GM19372 (cell line): ENCODE measurements at regions not wholly inside any gene's neighbourhood (a gene's known extent, or its start where the extent isn't known, plus 50 kb on each side); places are given as distances from the start of the nearest gene placed in this dataset.
"Not testable (repeated sequence)": the region's sequence is repeated elsewhere in the genome, so short reads cannot be mapped to it uniquely, and the experiment has no call there.

ENCODE experiments used
- ATAC-seq: cut with Tn5 transposase; IDR thresholded peaks from one replicate; pipeline ENCODE4 v1.9.1; 2021; ENCODE audit warnings: mild to moderate bottlenecking, low read depth, moderate library complexity; ENCODE audit not compliant: unreplicated experiment

GRCh38 chr12:31828071-31828470, 99.2 kb upstream of the AMN1 start:
- ATAC-seq, result no peak

- no peak for ATAC-seq
Observed at GRCh38 chr12:31822761-31823160, 93.9 kb upstream of the AMN1 start.

- no peak for ATAC-seq
Observed at GRCh38 chr12:31821484-31821883, 92.7 kb upstream of the AMN1 start.

GRCh38 chr12:31820832-31821231, 92.0 kb upstream of the AMN1 start:
- ATAC-seq, result no peak

- no peak for ATAC-seq
Observed at GRCh38 chr12:31819427-31819826, 90.6 kb upstream of the AMN1 start.

GRCh38 chr12:31818623-31819268, 89.9 kb upstream of the AMN1 start:
- no peak for ATAC-seq

- no peak for ATAC-seq
Observed at GRCh38 chr12:31817120-31817519, 88.3 kb upstream of the AMN1 start.

GRCh38 chr12:31815096-31815495, 86.3 kb upstream of the AMN1 start:
- ATAC-seq, result no peak

- no peak for ATAC-seq
Observed at GRCh38 chr12:31813305-31813704, 84.5 kb upstream of the AMN1 start.

- no peak for ATAC-seq
Observed at GRCh38 chr12:31807773-31808097, 78.9 kb upstream of the AMN1 start.

- ATAC-seq, result peak; percentile 37
Observed at GRCh38 chr12:31807081-31807772, 78.4 kb upstream of the AMN1 start.

- ATAC-seq, result not testable (repeated sequence)
Observed at GRCh38 chr12:31805681-31806080, 76.9 kb upstream of the AMN1 start.

- not testable (repeated sequence) for ATAC-seq
Observed at GRCh38 chr12:31804707-31805106, 75.9 kb upstream of the AMN1 start.

GRCh38 chr12:31804185-31804504, 75.3 kb upstream of the AMN1 start:
- ATAC-seq, result no peak

- ATAC-seq, result no peak
Observed at GRCh38 chr12:31803306-31804184, 74.7 kb upstream of the AMN1 start.

- ATAC-seq, result no peak
Observed at GRCh38 chr12:31801872-31802271, 73.1 kb upstream of the AMN1 start.

- ATAC-seq, result no peak
Observed at GRCh38 chr12:31797230-31797872, 68.5 kb upstream of the AMN1 start.

GRCh38 chr12:31796270-31796951, 67.6 kb upstream of the AMN1 start:
- ATAC-seq, result no peak

- no peak for ATAC-seq
Observed at GRCh38 chr12:31794745-31795144, 65.9 kb upstream of the AMN1 start.

- ATAC-seq, result not testable (repeated sequence)
Observed at GRCh38 chr12:31791265-31791664, 62.4 kb upstream of the AMN1 start.

- ATAC-seq, result no peak
Observed at GRCh38 chr12:31790759-31791158, 61.9 kb upstream of the AMN1 start.
